ENCODE measurements at regions not wholly inside any gene's neighbourhood (a gene's known extent, or its start where the extent isn't known, plus 50 kb on each side); places are given as distances from the start of the nearest gene placed in this dataset.

- Mint-ChIP-seq H3K27me3 (ENCODE audit: low read depth) (no peaks in the 10 kb centered on the region), H3K9me3 (0 out of 5 replicates have a peak, but pooled peaks cover 0 to 2% of the 10 kb centered on the region in 2 experiments), H3K4me3 (no peak overlapping the region), H3K36me3 (ENCODE audit: insufficient read depth in 1 of 3, low read depth in 3 of 3) (no peaks in the 10 kb centered on the region), H3K4me1 (peaks cover 12 to 13% of the 10 kb centered on the region in 2 experiments), H3K27ac (no peak overlapping the region)
- Histone ChIP-seq H3K4me2 (ENCODE audit: insufficient read depth, insufficient read length, low read length) (no peak overlapping the region), H2BK120ac (ENCODE audit: low read depth, low read length, poor library complexity, severe bottlenecking) (no peak overlapping the region), H3K79me2 (ENCODE audit: insufficient read depth, low read length) (no peaks in the 10 kb centered on the region), H3K14ac (ENCODE audit: insufficient read depth, low read length) (no peak overlapping the region), H2AK5ac (ENCODE audit: insufficient read length, low read length) (no peak overlapping the region), H3K9me3 (ENCODE audit: control insufficient read depth, low read depth, low read length) (no peaks in the 10 kb centered on the region), H3K4ac (ENCODE audit: low read depth, low read length) (no peak overlapping the region), H3T11ph (ENCODE audit: low read length) (no peak overlapping the region), H2BK20ac (ENCODE audit: low read depth, low read length, poor library complexity, severe bottlenecking) (no peak overlapping the region), H4K91ac (ENCODE audit: insufficient read length, low read depth, low read length) (no peak overlapping the region), H3K56ac (ENCODE audit: insufficient read length, low read depth, low read length) (no peak overlapping the region), H4K5ac (ENCODE audit: insufficient read length, low read depth, low read length) (no peak overlapping the region), H2BK5ac (ENCODE audit: insufficient read length, low read length) (no peak overlapping the region), H3K9ac (ENCODE audit: extremely low read depth, insufficient read length, low read length) (no peak overlapping the region), H3K18ac (ENCODE audit: insufficient read length, low read depth, low read length) (no peak overlapping the region), H4K8ac (replicated peaks; ENCODE audit: insufficient read length, low read depth, low read length) (no peak overlapping the region), H3K27ac (ENCODE audit: insufficient read length, low read depth, low read length) (no peak overlapping the region), H3K27me3 (ENCODE audit: insufficient read depth, low read length) (no peaks in the 10 kb centered on the region), H2AFZ (ENCODE audit: low read length) (no peak overlapping the region), H2BK15ac (ENCODE audit: low read depth, low read length) (no peak overlapping the region), H4K20me1 (ENCODE audit: control insufficient read depth, insufficient read depth, insufficient read length) (no peaks in the 10 kb centered on the region), H3K79me1 (ENCODE audit: insufficient read depth, low read depth, low read length, poor library complexity, severe bottlenecking) (no peaks in the 10 kb centered on the region), H2BK12ac (ENCODE audit: insufficient read length, low read depth, low read length) (no peak overlapping the region), H3K23ac (ENCODE audit: insufficient read length, low read depth, low read length) (no peak overlapping the region), H3K23me2 (ENCODE audit: insufficient read length, low read depth, low read length, poor library complexity, severe bottlenecking) (no peaks in the 10 kb centered on the region), H3K4me1 (ENCODE audit: insufficient read depth, low read length) (peaks cover 3% of the 10 kb centered on the region; the same call in 1 of the 2 replicates)
- WGBS (ENCODE audit: extremely low coverage, insufficient read length, low lambda C conversion rate): no CpG with 5 or more reads among the region's 2 CpGs
- no peak for DNase-seq
- no peak for TF ChIP-seq CTCF (conservative IDR thresholded peaks at IDR 0.05)
These were observed 1308.8 kb downstream of the FAM181B start for GRCh38 chr11:81424822-81425221.

All from H9 (cell line).